Neural progenitor cell (in vitro differentiated cells): ENCODE measurements at regions not wholly inside any gene's neighbourhood (a gene's known extent, or its start where the extent isn't known, plus 50 kb on each side); places are given as distances from the start of the nearest gene placed in this dataset.
"Not testable (repeated sequence)": the region's sequence is repeated elsewhere in the genome, so short reads cannot be mapped to it uniquely, and the experiment has no call there.

Source experiments
- DNase-seq: peaks from one replicate; pipeline ENCODE4 v3.0.0-alpha.2; 2016; ENCODE audit warnings: low spot score
- H2AFZ ChIP-seq: fragments of 200-600 bp; sonication (generic); replicated peaks from 2 replicates; pipeline ENCODE4 v1.6.1; 2016; ENCODE audit warnings: antibody characterized with exemption
- H3F3A ChIP-seq: fragments of 200-600 bp; sonication (generic); 2 replicates; pipeline ENCODE4 v1.6.1; 2016; ENCODE audit warnings: antibody characterized with exemption, low read depth
- H3K27ac ChIP-seq: fragments of 200-600 bp; sonication (generic); 2 replicates; pipeline ENCODE4 v1.5.1; 2016; ENCODE audit warnings: mild to moderate bottlenecking
- H3K27me3 ChIP-seq: fragments of 200-600 bp; sonication (generic); 2 replicates; pipeline ENCODE4 v1.6.1; 2016; ENCODE audit warnings: mild to moderate bottlenecking, moderate library complexity
- H3K36me3 ChIP-seq: fragments of 200-600 bp; sonication (generic); 2 replicates; pipeline ENCODE4 v1.5.1; 2016
- H3K4me1 ChIP-seq: fragments of 200-600 bp; sonication (generic); 2 replicates; pipeline ENCODE4 v1.6.1; 2016; ENCODE audit warnings: mixed run types
- H3K4me2 ChIP-seq: fragments of 200-600 bp; sonication (generic); 2 replicates; pipeline ENCODE4 v1.6.1; 2016
- H3K4me3 ChIP-seq: fragments of 200-600 bp; sonication (generic); 2 replicates; pipeline ENCODE4 v1.5.1; 2016
- H3K79me2 ChIP-seq: fragments of 200-600 bp; sonication (generic); 2 replicates; pipeline ENCODE4 v1.6.1; 2016; ENCODE audit warnings: low read depth
- H3K9ac ChIP-seq: fragments of 200-600 bp; sonication (generic); 2 replicates; pipeline ENCODE4 v1.6.1; 2016
- H3K9me3 ChIP-seq: fragments of 200-600 bp; sonication (generic); 2 replicates; pipeline ENCODE4 v1.5.1; 2016; ENCODE audit warnings: low read depth
- H4K20me1 ChIP-seq: fragments of 200-600 bp; sonication (generic); 2 replicates; pipeline ENCODE4 v1.6.1; 2016; ENCODE audit warnings: low read depth
- H3K27ac Mint-ChIP-seq: 3 replicates; pipeline ENCODE4 v1.8.0; 2021; ENCODE audit warnings: mixed read lengths
- H3K27me3 Mint-ChIP-seq: 2 replicates; pipeline ENCODE4 v1.8.0; 2022; ENCODE audit warnings: low read depth, mild to moderate bottlenecking, inconsistent platforms, moderate library complexity, mixed read lengths; ENCODE audit not compliant: insufficient read depth
- H3K36me3 Mint-ChIP-seq: 3 replicates; pipeline ENCODE4 v1.8.0; 2021; ENCODE audit warnings: mixed read lengths
- H3K4me1 Mint-ChIP-seq: 3 replicates; pipeline ENCODE4 v1.8.0; 2021; ENCODE audit warnings: mixed read lengths
- H3K4me3 Mint-ChIP-seq: 3 replicates; pipeline ENCODE4 v1.8.0; 2021; ENCODE audit warnings: mild to moderate bottlenecking, moderate library complexity, mixed read lengths
- H3K9me3 Mint-ChIP-seq: 3 replicates; pipeline ENCODE4 v1.8.0; 2020; ENCODE audit warnings: mixed read lengths
- CTCF ChIP-seq: fragments of 200-600 bp; sonication (generic); IDR thresholded peaks from 2 replicates; pipeline ENCODE4 v1.5.1; 2017; ENCODE audit warnings: antibody characterized with exemption, mild to moderate bottlenecking
- EZH2 ChIP-seq: fragments of 200-600 bp; sonication (generic); IDR thresholded peaks from 2 replicates; pipeline ENCODE4 v1.6.1; 2017; ENCODE audit warnings: antibody characterized with exemption, mild to moderate bottlenecking, moderate library complexity
- EZH2phosphoT487 ChIP-seq: fragments of 200-600 bp; sonication (generic); IDR thresholded peaks from 2 replicates; pipeline ENCODE4 v1.6.1; 2017; ENCODE audit warnings: antibody characterized with exemption

- H3K9me3 Mint-ChIP-seq = no peaks in the 10 kb centered on the region
- H3F3A ChIP-seq = no peaks in the 10 kb centered on the region
- no peaks in the 10 kb centered on the region for H3K4me1 ChIP-seq
- no peak overlapping the region for H3K4me3 ChIP-seq
- H3K27ac ChIP-seq = no peak overlapping the region
- H3K9ac ChIP-seq = no peak overlapping the region
- H3K36me3 Mint-ChIP-seq = no peaks in the 10 kb centered on the region
- H3K27ac Mint-ChIP-seq = no peak overlapping the region
- H3K4me1 Mint-ChIP-seq = no peaks in the 10 kb centered on the region
- no peaks in the 10 kb centered on the region for H3K9me3 ChIP-seq
- no peaks in the 10 kb centered on the region for H4K20me1 ChIP-seq
- H3K4me3 Mint-ChIP-seq = no peak overlapping the region
- no peaks in the 10 kb centered on the region for H3K36me3 ChIP-seq
- DNase-seq = no peak
- H3K4me2 ChIP-seq = no peak overlapping the region
- no peak for TF ChIP-seq EZH2
- TF ChIP-seq EZH2phosphoT487 = no peak
- no peak for TF ChIP-seq CTCF
- no peak overlapping the region for H2AFZ ChIP-seq
- H3K27me3 Mint-ChIP-seq = no peaks in the 10 kb centered on the region
- H3K27me3 ChIP-seq = no peaks in the 10 kb centered on the region
- no peaks in the 10 kb centered on the region for H3K79me2 ChIP-seq
Measured at GRCh38 chr1:60257531-60257930, 184.0 kb upstream of the C1orf87 start.

- no peak overlapping the region for H3K4me3 Mint-ChIP-seq
Measured at GRCh38 chr1:60255565-60255964, 182.0 kb upstream of the C1orf87 start.

GRCh38 chr1:60251426-60251825 lies 177.9 kb upstream of the C1orf87 start:
- Histone ChIP-seq H3F3A (no peaks in the 10 kb centered on the region), H3K4me3 (no peak overlapping the region), H3K79me2 (no peaks in the 10 kb centered on the region), H2AFZ (no peak overlapping the region), H3K27me3 (no peaks in the 10 kb centered on the region), H3K36me3 (no peaks in the 10 kb centered on the region), H4K20me1 (no peaks in the 10 kb centered on the region), H3K9ac (no peak overlapping the region), H3K4me2 (no peak overlapping the region), H3K9me3 (no peaks in the 10 kb centered on the region), H3K4me1 (no peaks in the 10 kb centered on the region), H3K27ac (no peak overlapping the region)
- TF ChIP-seq CTCF (no peak), EZH2 (no peak), EZH2phosphoT487 (no peak)
- no peak overlapping the region for H3K4me3 Mint-ChIP-seq
- DNase-seq = no peak
- H3K27ac Mint-ChIP-seq = no peak overlapping the region
- no peaks in the 10 kb centered on the region for H3K9me3 Mint-ChIP-seq
- no peaks in the 10 kb centered on the region for H3K27me3 Mint-ChIP-seq
- no peaks in the 10 kb centered on the region for H3K36me3 Mint-ChIP-seq
- no peaks in the 10 kb centered on the region for H3K4me1 Mint-ChIP-seq

More at GRCh38 chr1:60255565-60255964, 182.0 kb upstream of the C1orf87 start:
- no peak overlapping the region for H3K27ac ChIP-seq
- Mint-ChIP-seq H3K27ac (no peak overlapping the region), H3K27me3 (no peaks in the 10 kb centered on the region), H3K36me3 (no peaks in the 10 kb centered on the region), H3K9me3 (no peaks in the 10 kb centered on the region), H3K4me1 (no peaks in the 10 kb centered on the region)
- no peaks in the 10 kb centered on the region for H3K36me3 ChIP-seq
- no peaks in the 10 kb centered on the region for H3K4me1 ChIP-seq
- no peak for TF ChIP-seq EZH2phosphoT487
- no peak for TF ChIP-seq EZH2
- TF ChIP-seq CTCF = no peak
- H2AFZ ChIP-seq = no peak overlapping the region
- no peaks in the 10 kb centered on the region for H3K9me3 ChIP-seq
- H3K9ac ChIP-seq = no peak overlapping the region
- DNase-seq = no peak
- no peak overlapping the region for H3K4me2 ChIP-seq
- no peaks in the 10 kb centered on the region for H3K79me2 ChIP-seq
- H4K20me1 ChIP-seq = no peaks in the 10 kb centered on the region
- no peak overlapping the region for H3K4me3 ChIP-seq
- no peaks in the 10 kb centered on the region for H3K27me3 ChIP-seq
- no peaks in the 10 kb centered on the region for H3F3A ChIP-seq

- not testable (repeated sequence) for H3K4me2 ChIP-seq, H3K9me3 Mint-ChIP-seq, H4K20me1 ChIP-seq, H3K27ac Mint-ChIP-seq, H3K27me3 Mint-ChIP-seq, DNase-seq, H3K4me1 Mint-ChIP-seq, H3K4me3 Mint-ChIP-seq, H3K9ac ChIP-seq, H3K4me3 ChIP-seq, H3K36me3 Mint-ChIP-seq, H3K4me1 ChIP-seq, H3K27me3 ChIP-seq, H3K9me3 ChIP-seq, H3K79me2 ChIP-seq, H3K36me3 ChIP-seq, H3K27ac ChIP-seq, H2AFZ ChIP-seq, H3F3A ChIP-seq
Measured at GRCh38 chr1:60247467-60247866, 173.9 kb upstream of the C1orf87 start.
